Fibroblast of the aortic adventitia (primary cell): ENCODE measurements at regions not wholly inside any gene's neighbourhood (a gene's known extent, or its start where the extent isn't known, plus 50 kb on each side); places are given as distances from the start of the nearest gene placed in this dataset.
A peak's percentile ranks its signal among the peaks of the same experiment; 100 is the strongest.

ENCODE experiments used
- DNase-seq: peaks from one replicate; pipeline ENCODE4 v3.0.0-alpha.2; 2010; ENCODE audit warnings: low read depth
- H3K4me3 ChIP-seq: 2 replicates; pipeline ENCODE4 v1.5.1; 2011; ENCODE audit warnings: low read depth, mild to moderate bottlenecking, control low read depth, low read length, moderate library complexity
- TF ChIP-seq, protein P1 (sequence below): IDR thresholded peaks from 2 replicates; pipeline ENCODE4 v1.5.1; 2011; ENCODE audit warnings: mild to moderate bottlenecking, low read length, control low read depth, inconsistent platforms; ENCODE audit not compliant: insufficient read depth

GRCh38 chr16:64459821-64460220 is 662.0 kb downstream of the CDH11 start:
- H3K4me3 ChIP-seq = no peak overlapping the region
- TF ChIP-seq, protein P1, sequence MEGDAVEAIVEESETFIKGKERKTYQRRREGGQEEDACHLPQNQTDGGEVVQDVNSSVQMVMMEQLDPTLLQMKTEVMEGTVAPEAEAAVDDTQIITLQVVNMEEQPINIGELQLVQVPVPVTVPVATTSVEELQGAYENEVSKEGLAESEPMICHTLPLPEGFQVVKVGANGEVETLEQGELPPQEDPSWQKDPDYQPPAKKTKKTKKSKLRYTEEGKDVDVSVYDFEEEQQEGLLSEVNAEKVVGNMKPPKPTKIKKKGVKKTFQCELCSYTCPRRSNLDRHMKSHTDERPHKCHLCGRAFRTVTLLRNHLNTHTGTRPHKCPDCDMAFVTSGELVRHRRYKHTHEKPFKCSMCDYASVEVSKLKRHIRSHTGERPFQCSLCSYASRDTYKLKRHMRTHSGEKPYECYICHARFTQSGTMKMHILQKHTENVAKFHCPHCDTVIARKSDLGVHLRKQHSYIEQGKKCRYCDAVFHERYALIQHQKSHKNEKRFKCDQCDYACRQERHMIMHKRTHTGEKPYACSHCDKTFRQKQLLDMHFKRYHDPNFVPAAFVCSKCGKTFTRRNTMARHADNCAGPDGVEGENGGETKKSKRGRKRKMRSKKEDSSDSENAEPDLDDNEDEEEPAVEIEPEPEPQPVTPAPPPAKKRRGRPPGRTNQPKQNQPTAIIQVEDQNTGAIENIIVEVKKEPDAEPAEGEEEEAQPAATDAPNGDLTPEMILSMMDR = no peak
- peak; percentile 74 for DNase-seq

GRCh38 chr16:64459402-64459801 is 662.5 kb downstream of the CDH11 start:
- H3K4me3 ChIP-seq = no peak overlapping the region
- DNase-seq = no peak
- TF ChIP-seq, protein P1 = no peak

GRCh38 chr16:64455275-64455674 is 666.6 kb downstream of the CDH11 start:
- H3K4me3 ChIP-seq = no peak overlapping the region
- TF ChIP-seq, protein P1 = peak; percentile 33
- peak; percentile 76 for DNase-seq

- TF ChIP-seq, protein P1 = no peak
- H3K4me3 ChIP-seq = no peak overlapping the region
- no peak for DNase-seq
Observed at GRCh38 chr16:64453646-64454045, 668.2 kb downstream of the CDH11 start.

DNA sequence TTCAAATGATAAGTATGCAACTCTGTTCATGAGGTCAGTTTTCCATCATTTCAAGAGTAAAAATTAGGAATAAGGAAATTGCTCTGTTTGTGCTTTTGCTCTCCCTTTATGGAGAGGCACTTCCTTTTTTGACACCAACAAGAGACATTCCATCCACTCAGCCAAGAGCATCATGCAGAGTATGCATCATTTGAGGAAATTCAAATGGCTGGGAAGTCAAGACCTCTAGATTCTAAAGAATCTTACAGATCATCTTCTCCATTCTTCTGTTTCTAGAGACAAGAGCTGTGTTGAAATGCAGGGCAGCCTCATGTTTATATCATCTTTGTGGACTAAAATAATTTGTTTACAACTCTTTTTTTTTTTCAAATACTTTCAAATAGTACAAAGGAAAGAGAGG is 669.4 kb downstream of the CDH11 start:
- no peak overlapping the region for H3K4me3 ChIP-seq
- TF ChIP-seq, protein P1 = no peak
- DNase-seq = no peak

GRCh38 chr16:64450177-64450576 is 671.7 kb downstream of the CDH11 start:
- peak; percentile 66 for DNase-seq
- no peak overlapping the region for H3K4me3 ChIP-seq
- TF ChIP-seq, protein P1 = no peak

DNA sequence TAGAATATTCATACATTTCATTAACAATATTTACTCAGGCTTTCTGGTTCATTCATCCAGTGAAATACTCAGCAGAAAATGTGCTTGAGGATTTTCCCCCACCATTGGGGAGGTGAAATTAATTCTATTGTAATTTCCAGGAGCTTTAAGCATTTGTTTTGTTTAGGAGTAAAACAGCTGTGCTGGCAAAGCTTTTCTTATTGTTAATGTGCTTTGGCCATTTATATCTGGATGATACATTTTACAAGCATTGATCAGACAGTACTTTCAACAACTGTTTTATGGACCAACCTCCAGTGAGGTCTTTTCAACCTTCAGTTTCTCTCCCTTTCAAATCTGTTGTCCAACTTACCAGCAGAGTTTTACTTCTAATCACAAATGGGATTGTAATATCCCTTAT is 672.4 kb downstream of the CDH11 start:
- no peak for DNase-seq
- TF ChIP-seq, protein P1 = no peak
- H3K4me3 ChIP-seq = no peak overlapping the region
